NCI-H2196 treated with DMSO at 0.1 percent for 48 hours (cell line): ENCODE measurements at regions not wholly inside any gene's neighbourhood (a gene's known extent, or its start where the extent isn't known, plus 50 kb on each side); places are given as distances from the start of the nearest gene placed in this dataset.

Experiments used
- DNase-seq: peaks from one replicate; lab custom pipeline; 2025; ENCODE audit not compliant: unreplicated experiment; lab: John Stamatoyannopoulos, UW

GRCh38 chr20:12269579-12269978, 351.9 kb downstream of the BTBD3 start:
- DNase-seq, result no peak

DNA sequence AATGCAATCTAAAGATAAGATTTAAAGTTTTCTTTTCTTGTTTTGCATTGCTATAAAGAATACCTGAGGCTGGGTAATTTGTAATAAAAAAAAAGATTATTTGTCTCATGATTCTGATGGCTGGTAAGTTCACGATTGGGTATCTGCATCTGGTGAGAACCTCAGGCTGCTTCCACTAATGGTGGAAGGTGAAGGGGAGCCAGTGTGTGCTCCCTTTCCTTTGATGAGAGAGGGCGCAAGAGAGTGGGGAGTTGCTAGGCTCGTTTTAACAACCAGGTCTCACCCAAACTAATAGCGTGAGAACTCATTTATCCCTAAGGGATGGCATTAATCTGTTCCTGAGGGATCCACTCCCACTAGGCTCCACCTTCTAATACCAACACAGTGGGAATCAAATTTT, 353.2 kb downstream of the BTBD3 start:
- DNase-seq, result no peak

- no peak for DNase-seq
These were observed 358.4 kb downstream of the BTBD3 start for GRCh38 chr20:12276011-12276673.

GRCh38 chr20:12287575-12287974, 369.9 kb downstream of the BTBD3 start:
- DNase-seq, result no peak

- no peak for DNase-seq
These were observed 371.8 kb downstream of the BTBD3 start for GRCh38 chr20:12289465-12289864.

GRCh38 chr20:12291386-12291785, 373.7 kb downstream of the BTBD3 start:
- no peak for DNase-seq

GRCh38 chr20:12293900-12294299, 376.2 kb downstream of the BTBD3 start:
- DNase-seq, result no peak

DNA sequence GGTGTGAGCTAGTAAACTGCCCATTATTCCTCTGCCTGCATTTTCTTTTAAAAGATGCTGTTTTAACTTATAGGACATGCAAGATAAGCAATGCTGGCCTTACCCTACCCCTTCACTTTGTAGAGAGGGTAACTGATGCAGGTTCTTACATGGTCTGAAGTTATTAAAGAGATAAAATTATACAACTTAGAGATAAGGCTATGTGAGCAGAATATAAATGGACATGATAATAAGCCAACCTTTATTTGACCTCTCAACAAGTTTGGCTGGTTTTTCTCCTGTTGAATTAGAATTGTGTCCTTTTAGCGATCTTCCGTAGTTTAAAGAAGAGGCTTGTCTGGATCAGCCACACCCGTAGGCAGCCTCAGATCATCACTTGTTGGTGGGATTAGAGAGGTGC, 377.0 kb downstream of the BTBD3 start:
- DNase-seq, result no peak

DNA sequence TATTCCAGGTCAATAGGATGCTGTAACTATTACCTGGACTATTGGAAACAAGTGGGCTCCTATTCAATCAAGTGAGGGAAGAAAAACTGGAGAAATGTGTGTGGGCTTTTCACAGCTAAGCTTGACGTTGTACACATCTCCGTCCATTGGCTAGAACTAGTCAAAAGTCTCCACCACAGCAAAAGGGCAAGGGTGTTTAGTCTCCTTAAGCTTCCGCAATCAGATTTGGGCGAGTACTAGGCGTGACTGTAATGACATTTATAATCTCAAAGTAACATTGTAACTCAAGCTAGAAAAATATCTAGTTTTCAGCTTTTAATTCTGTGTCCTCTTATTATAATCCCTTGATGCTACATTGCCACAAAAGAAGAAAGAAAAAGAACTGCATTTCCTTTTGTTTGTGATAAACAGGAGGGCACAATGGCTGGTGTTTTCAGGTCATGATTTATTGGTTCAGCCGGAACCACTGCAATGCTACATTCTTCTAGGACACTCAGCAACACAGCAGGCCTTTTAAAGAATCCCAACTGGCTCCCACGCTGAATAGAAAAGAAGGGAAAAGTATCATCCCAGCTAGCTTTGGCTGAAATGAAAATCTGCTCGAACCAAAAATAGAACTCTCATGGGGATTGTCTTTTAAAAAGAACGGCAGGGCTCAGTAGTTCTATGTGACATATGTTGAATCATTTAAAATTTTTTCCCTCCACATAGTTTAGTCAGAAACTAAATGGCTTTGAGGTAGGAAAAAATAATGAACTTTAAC, 387.7 kb downstream of the BTBD3 start:
- DNase-seq, result no peak

DNA sequence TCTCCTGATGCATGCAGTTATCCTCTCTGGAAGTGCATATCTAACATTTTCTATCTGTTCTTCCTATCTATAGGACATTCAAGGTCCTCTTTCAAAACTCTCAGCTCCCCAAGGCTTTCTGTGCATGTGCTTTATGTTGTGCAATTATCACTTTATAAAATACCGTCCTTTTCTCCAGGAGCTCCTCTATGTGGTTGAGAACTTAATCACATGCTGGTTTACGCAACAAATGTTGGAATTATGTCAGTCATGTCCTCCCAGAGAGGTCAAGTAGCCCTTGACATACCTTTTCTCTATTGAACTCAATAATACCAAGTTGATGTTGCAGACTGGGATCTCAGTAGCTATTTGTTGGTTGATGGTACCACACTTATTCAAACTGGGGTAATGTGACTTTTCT, 388.4 kb downstream of the BTBD3 start:
- no peak for DNase-seq

DNA sequence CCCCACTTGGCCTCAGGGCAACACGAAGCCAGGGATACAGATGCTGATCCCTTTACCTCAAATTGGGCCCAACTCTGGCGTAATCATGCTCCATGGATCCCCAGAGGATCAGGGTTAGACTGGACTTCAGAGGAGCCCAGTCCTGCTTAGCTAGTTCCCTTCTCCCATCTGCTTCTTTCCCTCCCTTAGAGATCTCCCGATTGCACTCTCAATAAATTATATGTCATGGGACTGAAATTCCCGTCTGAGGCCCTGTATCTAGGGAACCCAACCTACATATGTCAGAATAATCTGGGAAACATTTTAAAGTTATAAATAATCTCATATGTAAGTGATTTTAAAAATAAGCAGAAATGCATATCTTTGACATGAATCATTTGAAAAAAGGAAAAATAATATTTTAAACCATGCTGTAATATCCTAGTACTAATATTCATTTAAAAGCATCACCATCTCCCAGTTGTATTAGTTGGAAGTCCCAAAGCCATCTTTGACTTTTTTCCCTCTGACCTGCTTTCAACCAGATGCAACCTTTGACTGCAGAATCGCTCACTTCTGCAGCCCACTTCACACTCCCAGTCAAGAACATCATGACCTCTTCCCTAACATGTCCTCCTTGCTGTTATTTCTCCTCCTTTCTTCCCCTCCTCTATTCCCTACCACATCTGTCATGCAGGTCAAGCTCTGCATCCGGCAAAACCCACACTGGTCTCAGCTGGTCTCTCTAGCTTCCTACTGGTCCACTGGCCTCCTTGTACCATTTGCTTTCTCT, 393.6 kb downstream of the BTBD3 start:
- no peak for DNase-seq

GRCh38 chr20:12315652-12316051, 398.0 kb downstream of the BTBD3 start:
- DNase-seq, result no peak

DNA sequence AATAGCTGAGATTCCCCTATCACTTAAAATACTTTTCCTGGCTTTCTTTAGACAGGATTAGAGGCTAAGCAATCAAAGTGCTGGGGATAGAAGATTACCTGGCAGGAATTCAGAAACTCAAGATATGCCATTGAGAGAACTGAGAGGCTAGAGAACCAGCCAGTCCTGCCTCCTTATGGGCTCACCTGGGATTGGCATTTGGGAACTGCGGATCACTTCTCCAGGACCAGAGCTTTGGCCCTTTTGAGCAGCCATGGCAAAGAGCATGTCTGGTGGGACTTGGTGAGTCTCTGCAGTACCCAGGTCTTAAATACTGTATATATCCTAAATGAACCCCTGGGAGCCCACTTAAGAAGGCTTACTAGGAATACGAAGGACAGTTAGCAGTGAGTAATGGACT, 399.1 kb downstream of the BTBD3 start:
- no peak for DNase-seq

DNA sequence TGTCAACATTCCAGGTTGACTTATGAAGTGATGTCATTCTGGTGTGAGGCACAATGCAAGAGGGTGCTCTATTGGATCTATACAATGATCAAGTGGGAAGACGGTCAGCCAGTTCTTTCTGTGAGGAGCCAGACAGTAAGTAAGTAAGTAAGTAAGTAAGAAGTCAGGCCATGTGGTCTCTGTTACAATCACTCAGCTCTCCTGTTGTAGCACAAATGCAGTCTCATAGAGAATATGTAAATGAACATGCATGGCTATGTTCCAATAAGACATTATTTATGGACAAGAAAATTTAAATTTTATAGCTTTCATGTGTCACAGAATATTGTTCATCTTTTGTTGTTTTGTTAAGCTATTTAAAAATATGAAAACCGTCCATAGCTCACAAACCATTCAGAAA, 399.7 kb downstream of the BTBD3 start:
- DNase-seq, result no peak

DNA sequence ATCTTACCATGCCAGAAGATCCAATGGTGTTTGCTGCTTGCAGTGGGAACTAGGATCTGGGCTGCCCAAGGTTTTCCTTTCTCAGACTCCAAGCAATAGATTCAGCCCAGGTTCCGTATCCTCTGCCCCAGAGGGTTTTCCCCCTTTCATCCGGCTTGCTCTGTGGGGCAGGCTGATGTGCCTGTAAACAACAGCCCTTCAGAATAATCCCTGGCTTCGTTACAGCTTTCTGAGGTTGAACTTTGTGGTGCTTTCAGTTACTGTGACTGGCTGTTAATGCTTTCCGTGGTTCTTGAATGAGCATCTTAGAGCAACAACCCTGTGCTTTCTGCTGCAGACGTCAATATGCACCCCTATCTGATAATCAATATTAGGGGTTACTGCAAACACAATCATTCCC, 400.4 kb downstream of the BTBD3 start:
- no peak for DNase-seq

DNA sequence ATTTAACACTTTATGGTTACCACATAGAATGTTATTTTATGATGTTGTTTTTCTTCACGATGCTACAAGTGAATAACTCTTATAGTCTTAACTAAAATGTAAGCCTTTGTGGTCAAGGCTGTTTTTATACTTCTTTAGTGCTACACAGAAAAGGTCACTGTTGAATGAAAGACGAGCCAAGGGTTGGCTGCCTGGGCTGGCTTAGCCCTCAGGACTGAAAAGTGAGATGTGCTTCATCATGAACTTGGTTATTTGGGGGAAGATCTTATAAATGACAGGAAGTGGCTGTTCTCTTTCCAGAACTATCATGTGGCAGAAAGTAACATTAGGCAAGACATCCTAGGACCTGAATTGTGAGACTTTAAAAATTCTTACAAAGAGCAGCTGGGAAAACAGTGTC, 404.0 kb downstream of the BTBD3 start:
- no peak for DNase-seq

DNA sequence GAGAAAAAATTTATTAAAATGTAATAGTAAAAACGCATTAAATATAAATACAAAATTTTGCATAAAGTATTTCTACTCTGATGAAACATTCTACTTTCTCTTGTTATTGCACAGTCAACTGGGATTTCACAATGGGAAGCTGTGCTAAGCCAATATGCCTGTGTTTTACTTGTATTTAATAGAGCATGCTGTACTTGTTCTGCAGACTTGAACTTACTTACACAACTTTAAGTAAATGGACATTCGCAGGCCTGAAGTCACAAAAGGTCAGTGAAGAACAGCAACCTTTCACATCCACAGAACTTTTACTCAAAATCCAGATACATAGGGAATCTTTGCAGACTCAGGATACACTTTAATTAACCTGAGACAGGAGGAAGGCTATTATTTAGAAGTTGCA, 409.5 kb downstream of the BTBD3 start:
- no peak for DNase-seq

GRCh38 chr20:12331236-12331635, 413.5 kb downstream of the BTBD3 start:
- no peak for DNase-seq

DNA sequence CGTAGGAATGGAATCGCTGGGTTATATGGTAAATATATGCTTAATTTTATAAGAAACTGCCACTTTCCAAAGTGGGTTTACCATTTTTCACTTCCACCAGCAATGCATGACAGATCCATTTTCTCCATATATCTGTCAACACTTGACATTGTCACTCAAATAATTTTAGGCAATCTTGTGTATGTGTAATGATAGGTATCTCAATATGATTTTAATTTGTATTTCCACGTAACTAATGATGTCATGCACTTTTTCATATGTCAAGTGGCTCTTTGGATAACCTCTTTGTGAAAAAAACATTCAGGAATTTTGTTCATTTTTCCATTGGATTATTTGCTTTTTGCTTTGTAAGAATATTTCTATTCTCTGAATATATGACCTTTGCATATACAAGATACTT, 419.9 kb downstream of the BTBD3 start:
- no peak for DNase-seq

DNA sequence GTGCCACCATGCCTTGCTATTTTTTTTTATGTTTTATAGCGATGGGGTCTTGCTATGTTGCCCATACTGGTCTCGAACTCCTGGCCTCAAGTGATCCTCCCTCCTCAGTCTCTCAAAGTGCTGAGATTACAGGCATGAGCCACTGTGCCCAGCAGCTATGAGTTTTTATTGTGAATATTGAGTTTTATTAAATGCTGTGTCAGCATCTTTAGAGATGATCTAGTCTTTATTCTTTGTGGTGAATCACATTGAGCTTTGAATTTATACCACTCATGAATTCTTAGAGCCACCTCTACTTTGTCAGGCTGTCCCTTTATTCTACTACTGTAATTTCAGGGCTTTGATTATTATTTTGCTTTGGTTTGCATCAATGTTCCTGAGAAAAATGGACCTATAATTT, 428.3 kb downstream of the BTBD3 start:
- DNase-seq, result no peak

GRCh38 chr20:12353842-12354241, 436.1 kb downstream of the BTBD3 start:
- no peak for DNase-seq

- no peak for DNase-seq
These were observed 437.0 kb downstream of the BTBD3 start for GRCh38 chr20:12354725-12355124.
